HG03175 (cell line): ENCODE measurements at regions not wholly inside any gene's neighbourhood (a gene's known extent, or its start where the extent isn't known, plus 50 kb on each side); places are given as distances from the start of the nearest gene placed in this dataset.
"Not testable (repeated sequence)": the region's sequence is repeated elsewhere in the genome, so short reads cannot be mapped to it uniquely, and the experiment has no call there.

Experiments used
- ATAC-seq: cut with Tn5 transposase; IDR thresholded peaks from one replicate; pipeline ENCODE4 v1.9.1; 2021; ENCODE audit warnings: mild to moderate bottlenecking, moderate library complexity; ENCODE audit not compliant: unreplicated experiment

GRCh38 chr14:105675433-105675832 is 149.1 kb downstream of the TMEM121 start:
- ATAC-seq = not testable (repeated sequence)

DNA sequence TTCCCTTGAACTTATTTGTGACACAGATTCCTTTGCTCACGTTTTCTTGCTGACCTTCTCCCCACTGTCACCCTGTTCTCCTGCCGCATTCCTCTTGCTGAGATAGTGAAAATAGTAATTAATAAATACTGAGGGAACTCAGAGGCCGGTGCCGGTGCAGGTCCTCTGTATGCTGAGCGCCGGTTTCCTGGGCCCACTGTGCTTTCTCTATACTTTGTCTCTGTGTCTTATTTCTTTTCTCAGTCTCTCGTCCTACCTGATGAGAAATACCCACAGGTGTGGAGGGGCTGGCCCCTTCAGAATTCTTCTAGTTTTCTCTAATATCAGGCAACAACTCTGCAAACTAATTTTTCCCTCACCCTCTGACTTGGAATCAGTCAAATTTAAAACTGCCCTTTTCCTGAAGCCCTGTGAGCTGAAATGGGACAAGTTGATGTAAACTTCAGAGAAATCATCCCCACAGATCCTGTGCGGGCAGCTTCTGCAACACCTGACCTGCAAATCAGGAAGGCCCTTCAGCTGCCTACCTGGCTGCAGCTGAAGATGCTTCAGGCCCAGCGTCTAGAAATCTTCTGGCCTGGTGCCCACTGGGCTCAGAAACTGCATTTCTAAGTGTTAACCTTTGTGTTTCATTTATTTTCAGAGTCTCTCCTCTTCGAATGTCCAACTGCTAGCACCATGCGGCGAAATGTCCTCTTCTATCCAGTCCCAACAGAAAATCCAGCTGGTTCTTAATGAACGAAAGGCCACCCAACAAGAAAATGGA is 149.7 kb downstream of the TMEM121 start:
- not testable (repeated sequence) for ATAC-seq

DNA sequence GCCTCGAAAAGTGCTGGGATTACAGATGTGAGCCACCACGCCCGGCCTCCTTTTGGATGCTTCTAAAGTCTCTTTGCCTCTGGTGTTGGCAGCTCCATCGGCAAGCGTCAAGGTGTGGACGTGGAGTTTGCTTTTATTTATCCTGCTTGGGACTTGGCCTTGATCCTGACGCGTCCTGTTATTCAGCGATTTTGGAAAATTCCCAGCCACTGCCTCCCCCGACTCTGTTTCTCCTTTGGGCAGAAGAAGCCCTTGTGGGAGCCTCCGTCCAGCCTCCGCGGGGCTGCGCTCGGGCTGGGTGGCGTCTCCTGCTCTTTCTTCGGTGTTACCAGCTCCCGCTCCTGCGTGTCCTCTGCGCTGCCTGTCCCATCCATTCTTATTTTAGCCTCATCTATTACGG is 151.7 kb downstream of the TMEM121 start:
- ATAC-seq = not testable (repeated sequence)

DNA sequence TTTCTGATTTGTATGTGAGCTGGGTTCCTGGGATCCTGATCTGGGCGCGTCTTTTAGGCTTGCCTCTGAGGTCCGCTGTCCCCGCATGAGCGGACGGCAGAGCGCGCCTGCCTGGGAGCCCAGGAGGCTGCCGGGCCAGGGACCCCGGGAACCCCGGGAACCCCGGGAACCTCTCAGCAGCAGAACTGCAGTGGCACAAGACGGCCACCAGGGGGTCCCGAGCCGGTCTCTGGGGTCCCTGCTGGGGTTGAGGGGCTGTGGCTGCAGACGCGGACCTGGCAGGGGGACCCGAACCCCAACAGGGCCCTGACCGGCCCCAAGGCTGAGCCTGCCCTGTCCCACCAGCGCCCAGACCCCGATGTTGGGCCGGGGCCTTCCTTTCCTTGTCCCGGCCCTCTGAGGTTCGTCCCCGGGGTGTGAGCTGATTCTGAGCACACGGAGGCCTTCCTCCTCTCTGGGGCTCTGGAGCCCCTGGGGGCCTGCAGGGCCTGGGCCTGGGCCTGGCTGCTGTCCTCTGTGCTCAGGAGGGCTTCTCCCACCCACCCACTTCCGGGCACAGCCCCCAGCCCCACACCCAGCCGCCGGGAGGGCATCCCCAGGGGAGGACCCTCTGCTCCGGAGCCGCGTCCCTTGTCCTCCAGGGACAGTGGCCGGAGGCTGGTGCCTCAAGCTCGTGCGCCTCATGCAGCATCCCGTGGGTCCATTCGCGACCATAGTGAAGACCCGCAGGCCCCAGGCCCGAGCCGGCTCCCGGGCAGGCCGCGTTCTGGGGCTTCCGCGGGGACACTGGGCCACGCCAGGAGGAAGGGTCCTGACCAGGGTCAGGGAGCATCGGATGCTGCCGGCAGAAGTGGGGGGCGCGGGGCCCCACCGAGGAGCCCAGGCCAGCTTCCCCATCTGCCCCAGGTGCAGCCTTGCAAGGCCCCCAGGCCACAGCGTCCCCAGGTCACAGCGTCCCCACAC is 152.9 kb downstream of the TMEM121 start:
- not testable (repeated sequence) for ATAC-seq

DNA sequence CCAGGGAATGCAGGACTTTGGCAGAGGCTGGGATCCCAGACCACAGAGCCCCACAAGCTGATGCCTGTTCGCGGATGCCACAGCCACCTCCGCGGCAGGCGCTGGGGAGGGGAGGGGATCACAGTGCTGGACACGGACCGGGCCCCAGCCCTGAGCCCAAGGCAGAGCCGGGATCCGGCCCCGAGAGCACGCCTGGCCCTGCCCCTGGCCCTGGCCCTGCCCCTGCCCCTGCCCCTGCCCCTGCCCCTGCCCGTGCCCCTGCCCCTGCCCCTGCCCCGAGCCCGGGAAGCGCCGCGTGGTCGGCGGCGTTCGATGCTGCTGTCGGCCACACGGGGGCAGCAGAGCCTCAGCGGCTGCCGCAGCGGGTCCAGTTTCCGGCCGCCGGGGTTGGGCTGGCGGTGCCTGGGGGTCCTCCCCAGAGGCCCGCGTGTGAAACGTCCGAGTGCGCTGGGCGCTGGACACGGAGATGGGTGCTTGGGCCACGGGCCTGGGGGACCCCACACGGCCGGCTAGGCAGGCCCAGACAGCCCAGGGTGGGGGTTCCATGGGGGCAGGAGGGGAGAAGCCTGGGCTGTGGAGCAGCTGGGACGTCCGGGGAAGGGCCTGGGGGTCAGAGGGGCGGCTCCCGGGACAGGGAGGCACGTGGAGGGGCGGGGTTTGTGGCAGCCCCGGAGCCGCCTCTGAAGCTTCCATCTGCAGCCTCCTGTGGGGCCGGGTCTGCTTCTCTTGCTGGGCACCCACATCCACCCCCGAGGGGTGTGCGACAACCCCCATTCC is 153.8 kb downstream of the TMEM121 start:
- ATAC-seq = peak; percentile 57

DNA sequence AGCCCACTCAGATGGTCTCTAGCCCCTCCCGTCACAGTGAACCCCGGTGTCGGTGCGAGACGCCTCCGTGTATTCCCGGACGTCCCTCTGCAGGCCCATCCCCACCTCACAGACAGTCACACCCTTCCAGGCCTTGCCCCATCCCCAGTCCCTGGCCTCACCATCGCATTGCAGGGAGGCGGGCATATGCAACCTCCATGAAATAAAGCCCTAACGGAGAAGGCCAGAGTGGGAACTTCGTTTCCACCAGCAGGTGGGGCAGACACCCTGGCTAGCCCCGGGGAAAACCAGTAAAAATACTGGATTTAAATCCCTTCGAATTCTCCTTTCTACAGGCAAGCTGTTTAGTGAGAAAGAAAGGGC is 154.3 kb downstream of the TMEM121 start:
- ATAC-seq = peak; percentile 41

GRCh38 chr14:105681606-105682185 is 155.3 kb downstream of the TMEM121 start:
- ATAC-seq = not testable (repeated sequence)

GRCh38 chr14:105682442-105682841 is 156.1 kb downstream of the TMEM121 start:
- ATAC-seq = not testable (repeated sequence)

GRCh38 chr14:105682956-105683570 is 156.7 kb downstream of the TMEM121 start:
- no peak for ATAC-seq

- not testable (repeated sequence) for ATAC-seq
These were observed 157.7 kb downstream of the TMEM121 start for GRCh38 chr14:105684056-105684455.

- not testable (repeated sequence) for ATAC-seq
These were observed 158.2 kb downstream of the TMEM121 start for GRCh38 chr14:105684597-105684996.

DNA sequence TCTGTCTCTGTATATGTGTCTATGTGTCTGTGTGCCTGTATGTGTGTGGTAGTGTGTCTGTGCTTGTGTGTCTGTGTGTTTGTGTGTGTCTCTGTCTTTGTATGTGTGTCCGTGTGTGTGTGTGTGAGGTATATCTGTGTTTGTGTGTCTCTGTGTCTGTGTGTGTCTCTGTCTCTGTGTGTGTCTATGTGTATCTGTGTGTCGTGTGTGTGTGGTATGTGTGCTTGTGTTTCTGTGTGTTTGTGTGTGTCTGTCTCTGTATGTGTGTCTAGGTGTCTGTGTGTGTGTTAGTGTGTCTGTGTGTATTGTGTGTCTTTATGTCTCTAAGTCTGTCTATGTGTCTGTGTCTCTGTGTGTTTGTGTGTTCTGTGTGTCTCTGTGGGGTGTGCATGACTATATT is 158.6 kb downstream of the TMEM121 start:
- no peak for ATAC-seq

- ATAC-seq = not testable (repeated sequence)
These were observed 159.2 kb downstream of the TMEM121 start for GRCh38 chr14:105685605-105686004.

DNA sequence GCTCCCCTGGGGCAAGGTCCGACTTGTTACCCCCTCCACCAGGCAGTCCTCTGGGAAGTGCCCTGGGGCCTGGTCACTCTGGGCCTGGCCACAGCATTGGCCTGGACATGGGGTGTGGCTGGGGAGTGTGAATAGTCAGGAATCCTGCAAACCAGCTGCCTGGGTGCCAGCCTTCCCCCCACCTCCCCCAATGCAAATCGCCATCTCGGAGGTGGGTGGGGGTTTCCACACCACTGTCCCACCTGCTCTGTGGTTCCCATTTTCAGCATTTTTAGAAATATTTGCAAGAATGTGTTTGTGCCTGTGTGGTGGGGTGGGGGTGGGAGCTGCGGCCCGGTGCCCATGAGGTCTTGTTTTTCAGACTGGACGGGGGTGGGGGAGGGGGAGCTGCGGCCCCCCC is 159.7 kb downstream of the TMEM121 start:
- ATAC-seq = not testable (repeated sequence)

- ATAC-seq = not testable (repeated sequence)
These were observed 160.2 kb downstream of the TMEM121 start for GRCh38 chr14:105686462-105687170.

DNA sequence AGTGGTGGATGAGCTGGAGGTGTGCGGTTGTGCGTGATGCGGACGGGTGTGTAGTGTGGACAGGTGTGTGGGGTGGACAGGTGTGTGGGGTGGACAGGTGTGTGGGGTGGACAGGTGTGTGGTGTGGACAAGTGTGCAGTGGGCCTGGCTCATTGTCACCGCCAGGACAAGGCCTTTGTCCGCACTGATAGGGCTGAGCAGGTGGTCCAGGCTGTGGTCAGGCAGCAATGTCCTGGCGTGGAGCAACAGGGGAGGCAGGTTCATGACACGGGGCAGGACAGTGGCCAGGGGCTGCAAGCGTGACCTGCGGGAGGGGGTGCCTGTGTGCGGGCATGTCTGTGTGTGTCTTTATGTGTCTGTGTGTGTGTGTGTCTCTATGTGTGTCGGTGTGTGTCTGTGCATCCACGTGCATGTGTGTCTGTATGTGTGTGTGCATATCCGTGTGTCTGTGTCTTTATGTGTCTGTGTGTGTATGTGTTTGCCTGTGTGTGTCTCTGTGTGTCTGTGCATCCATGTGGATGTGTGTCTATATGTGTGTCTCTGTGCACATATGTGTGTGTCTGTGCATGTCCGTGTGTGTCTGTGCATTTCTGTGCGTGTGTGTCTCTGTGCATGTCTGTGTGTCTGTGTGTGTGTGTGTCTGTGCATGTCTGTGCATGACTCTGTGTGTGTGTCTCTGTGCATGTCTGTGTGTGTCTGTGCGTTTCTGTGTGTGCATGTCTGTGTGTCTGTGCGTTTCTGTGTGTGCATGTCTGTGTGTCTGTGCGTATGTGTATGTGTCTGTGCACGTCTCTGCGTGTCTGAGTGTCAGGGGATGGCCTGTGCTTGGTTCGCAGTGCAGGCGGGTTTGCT is 161.0 kb downstream of the TMEM121 start:
- ATAC-seq = not testable (repeated sequence)

GRCh38 chr14:105688023-105688351 is 161.6 kb downstream of the TMEM121 start:
- peak; percentile 43 for ATAC-seq

- not testable (repeated sequence) for ATAC-seq
These were observed 162.4 kb downstream of the TMEM121 start for GRCh38 chr14:105688664-105689221.
